Osteoblast (primary cell): ENCODE measurements at regions not wholly inside any gene's neighbourhood (a gene's known extent, or its start where the extent isn't known, plus 50 kb on each side); places are given as distances from the start of the nearest gene placed in this dataset.

Experiments used
- DNase-seq: peaks from one replicate; pipeline ENCODE4 v3.0.0; 2011; ENCODE audit warnings: low spot score, mixed read lengths; ENCODE audit not compliant: insufficient read length; ENCODE audit errors: missing footprints
- H2AFZ ChIP-seq: 2 replicates; pipeline ENCODE4 v1.6.0; 2011; ENCODE audit warnings: mild to moderate bottlenecking, low read length
- H3K27ac ChIP-seq: 2 replicates; pipeline ENCODE4 v1.5.1; 2011; ENCODE audit warnings: mild to moderate bottlenecking, low read depth, low read length, moderate library complexity
- H3K27me3 ChIP-seq: 2 replicates; pipeline ENCODE4 v1.6.0; 2012; ENCODE audit warnings: mild to moderate bottlenecking, control low read depth, inconsistent platforms, low read length, moderate library complexity; ENCODE audit not compliant: insufficient read depth
- H3K36me3 ChIP-seq: 2 replicates; pipeline ENCODE4 v1.5.1; 2011; ENCODE audit warnings: mild to moderate bottlenecking, low read length, control low read depth, moderate library complexity; ENCODE audit not compliant: insufficient read depth
- H3K4me1 ChIP-seq: 2 replicates; pipeline ENCODE4 v1.5.1; 2011; ENCODE audit warnings: mild to moderate bottlenecking, low read length, control low read depth, moderate library complexity; ENCODE audit not compliant: insufficient read depth
- H3K4me2 ChIP-seq: 2 replicates; pipeline ENCODE4 v1.6.0; 2011; ENCODE audit warnings: mild to moderate bottlenecking, low read length; ENCODE audit not compliant: insufficient read depth
- H3K4me3 ChIP-seq: fragments of 200-600 bp; sonication (generic); 3 replicates; pipeline ENCODE4 v1.5.1; 2012; ENCODE audit warnings: mild to moderate bottlenecking, low read length, inconsistent platforms; ENCODE audit not compliant: insufficient read depth
- H3K79me2 ChIP-seq: 2 replicates; pipeline ENCODE4 v1.6.0; 2012; ENCODE audit warnings: mild to moderate bottlenecking, low read length, control low read depth, inconsistent platforms; ENCODE audit not compliant: insufficient read depth
- H3K9me3 ChIP-seq: 2 replicates; pipeline ENCODE4 v1.5.1; 2011; ENCODE audit warnings: low read depth, low read length, control low read depth
- H4K20me1 ChIP-seq: 2 replicates; pipeline ENCODE4 v1.6.0; 2012; ENCODE audit warnings: mild to moderate bottlenecking, low read length, control low read depth; ENCODE audit not compliant: insufficient read depth
- TF ChIP-seq, protein P1 (sequence below): IDR thresholded peaks from 2 replicates; pipeline ENCODE4 v1.5.1; 2011; ENCODE audit warnings: mild to moderate bottlenecking, low read depth, low read length, moderate library complexity; ENCODE audit errors: extremely low read depth

DNA sequence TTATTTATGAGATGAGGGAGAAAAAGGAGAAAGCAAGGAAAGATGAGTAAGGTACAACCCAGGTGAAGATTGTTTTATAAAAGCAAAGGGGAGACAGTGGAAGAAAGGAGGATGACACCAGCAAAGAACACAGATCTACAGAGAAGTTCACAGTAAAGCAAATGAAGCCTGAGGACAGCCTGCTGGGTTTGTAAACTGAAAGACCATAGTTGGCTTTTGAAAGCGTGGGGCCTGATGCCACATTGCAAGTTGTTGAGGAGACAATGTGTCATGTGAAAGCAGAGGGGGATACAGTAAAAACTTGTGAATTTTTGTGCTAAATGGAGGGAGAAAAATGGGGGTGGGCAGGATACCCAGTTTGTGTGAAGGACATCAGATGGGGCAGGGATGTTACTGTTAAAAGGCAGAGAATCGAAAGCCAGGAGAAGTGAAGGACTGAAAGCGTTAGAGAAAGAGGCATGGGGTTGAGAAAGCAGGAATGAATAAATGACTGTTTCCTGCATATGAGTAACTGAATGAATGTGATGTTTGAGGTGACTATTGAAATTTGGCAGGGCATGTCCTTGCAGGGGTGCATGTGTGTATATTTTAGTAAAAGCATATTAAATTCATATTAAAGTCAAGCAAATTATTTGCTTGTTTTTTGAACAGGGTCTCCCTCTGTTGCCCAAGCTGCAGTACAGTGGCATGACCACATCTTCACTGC is 69.6 kb downstream of the SPRY1 start:
- no peak overlapping the region for H3K4me3 ChIP-seq
- H3K27ac ChIP-seq, result no peak overlapping the region
- H3K79me2 ChIP-seq, result no peaks in the 10 kb centered on the region
- TF ChIP-seq, protein P1, sequence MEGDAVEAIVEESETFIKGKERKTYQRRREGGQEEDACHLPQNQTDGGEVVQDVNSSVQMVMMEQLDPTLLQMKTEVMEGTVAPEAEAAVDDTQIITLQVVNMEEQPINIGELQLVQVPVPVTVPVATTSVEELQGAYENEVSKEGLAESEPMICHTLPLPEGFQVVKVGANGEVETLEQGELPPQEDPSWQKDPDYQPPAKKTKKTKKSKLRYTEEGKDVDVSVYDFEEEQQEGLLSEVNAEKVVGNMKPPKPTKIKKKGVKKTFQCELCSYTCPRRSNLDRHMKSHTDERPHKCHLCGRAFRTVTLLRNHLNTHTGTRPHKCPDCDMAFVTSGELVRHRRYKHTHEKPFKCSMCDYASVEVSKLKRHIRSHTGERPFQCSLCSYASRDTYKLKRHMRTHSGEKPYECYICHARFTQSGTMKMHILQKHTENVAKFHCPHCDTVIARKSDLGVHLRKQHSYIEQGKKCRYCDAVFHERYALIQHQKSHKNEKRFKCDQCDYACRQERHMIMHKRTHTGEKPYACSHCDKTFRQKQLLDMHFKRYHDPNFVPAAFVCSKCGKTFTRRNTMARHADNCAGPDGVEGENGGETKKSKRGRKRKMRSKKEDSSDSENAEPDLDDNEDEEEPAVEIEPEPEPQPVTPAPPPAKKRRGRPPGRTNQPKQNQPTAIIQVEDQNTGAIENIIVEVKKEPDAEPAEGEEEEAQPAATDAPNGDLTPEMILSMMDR, result no peak
- H3K27me3 ChIP-seq, result peaks cover 7% of the 10 kb centered on the region
- DNase-seq, result no peak
- no peaks in the 10 kb centered on the region for H3K4me1 ChIP-seq
- no peak overlapping the region for H2AFZ ChIP-seq
- H3K4me2 ChIP-seq, result no peak overlapping the region
- H3K9me3 ChIP-seq, result no peaks in the 10 kb centered on the region
- no peaks in the 10 kb centered on the region for H3K36me3 ChIP-seq
- H4K20me1 ChIP-seq, result no peaks in the 10 kb centered on the region

- no peak overlapping the region for H2AFZ ChIP-seq
- H3K4me1 ChIP-seq, result no peaks in the 10 kb centered on the region
- no peaks in the 10 kb centered on the region for H4K20me1 ChIP-seq
- H3K27ac ChIP-seq, result no peak overlapping the region
- no peaks in the 10 kb centered on the region for H3K79me2 ChIP-seq
- no peak overlapping the region for H3K4me2 ChIP-seq
- no peaks in the 10 kb centered on the region for H3K9me3 ChIP-seq
- peaks cover 7% of the 10 kb centered on the region for H3K27me3 ChIP-seq
- no peak overlapping the region for H3K4me3 ChIP-seq
- TF ChIP-seq, protein P1, result no peak
- no peak for DNase-seq
- H3K36me3 ChIP-seq, result no peaks in the 10 kb centered on the region
Observed at GRCh38 chr4:123468479-123469031, 72.0 kb downstream of the SPRY1 start.

DNA sequence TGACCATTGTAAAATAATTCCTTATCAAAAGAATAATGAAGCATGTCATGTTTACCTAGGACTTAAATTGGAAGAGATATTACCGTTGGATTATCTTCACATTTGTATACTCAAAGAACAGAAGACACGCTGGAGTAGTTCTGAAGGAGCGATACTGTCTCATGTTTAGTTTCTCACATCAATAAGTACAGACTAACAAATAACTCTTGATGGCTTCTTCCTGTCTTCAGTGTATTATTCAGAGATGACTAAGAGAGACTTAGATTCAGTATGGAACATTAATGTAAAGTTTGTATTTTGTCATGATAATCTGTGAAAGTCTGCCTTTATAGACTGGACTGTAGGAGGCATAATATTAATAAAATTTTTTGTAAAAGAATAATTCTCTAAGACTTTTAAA is 72.7 kb downstream of the SPRY1 start:
- no peak overlapping the region for H3K4me3 ChIP-seq
- H2AFZ ChIP-seq, result no peak overlapping the region
- H4K20me1 ChIP-seq, result no peaks in the 10 kb centered on the region
- H3K4me2 ChIP-seq, result no peak overlapping the region
- H3K79me2 ChIP-seq, result no peaks in the 10 kb centered on the region
- DNase-seq, result no peak
- TF ChIP-seq, protein P1, result no peak
- H3K36me3 ChIP-seq, result no peaks in the 10 kb centered on the region
- no peak overlapping the region for H3K27ac ChIP-seq
- H3K4me1 ChIP-seq, result no peaks in the 10 kb centered on the region
- no peaks in the 10 kb centered on the region for H3K9me3 ChIP-seq
- peaks cover 3% of the 10 kb centered on the region for H3K27me3 ChIP-seq

- no peak overlapping the region for H3K27ac ChIP-seq
- no peak overlapping the region for H3K4me3 ChIP-seq
- H3K79me2 ChIP-seq, result no peaks in the 10 kb centered on the region
- no peaks in the 10 kb centered on the region for H3K9me3 ChIP-seq
- TF ChIP-seq, protein P1, result no peak
- H2AFZ ChIP-seq, result no peak overlapping the region
- no peaks in the 10 kb centered on the region for H4K20me1 ChIP-seq
- no peaks in the 10 kb centered on the region for H3K4me1 ChIP-seq
- H3K4me2 ChIP-seq, result no peak overlapping the region
- no peaks in the 10 kb centered on the region for H3K36me3 ChIP-seq
- DNase-seq, result no peak
- H3K27me3 ChIP-seq, result no peaks in the 10 kb centered on the region
Observed at GRCh38 chr4:123469696-123470095, 73.1 kb downstream of the SPRY1 start.
